ENCODE measurements at regions not wholly inside any gene's neighbourhood (a gene's known extent, or its start where the extent isn't known, plus 50 kb on each side); places are given as distances from the start of the nearest gene placed in this dataset.

DNA sequence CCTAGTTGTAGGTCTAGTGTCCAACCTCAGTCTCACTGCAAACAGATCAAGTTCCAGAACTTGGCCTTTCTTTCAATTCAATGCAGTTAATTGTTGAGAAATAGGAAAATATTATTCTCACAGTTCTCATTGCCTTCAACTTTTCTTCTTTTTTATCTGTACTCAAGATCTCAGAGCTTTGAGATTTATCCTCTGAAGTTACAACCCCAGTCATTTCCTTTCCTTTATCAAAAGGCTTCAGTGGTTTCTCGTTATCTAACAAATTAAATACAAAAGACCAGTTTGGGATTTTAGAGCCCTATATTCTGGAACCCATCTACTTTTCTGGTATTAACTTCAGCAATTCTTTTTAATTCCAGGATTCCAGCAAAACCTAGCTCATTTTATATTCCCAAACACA lies 130.2 kb downstream of the TMA16 start:
- TF ChIP-seq, protein P1, sequence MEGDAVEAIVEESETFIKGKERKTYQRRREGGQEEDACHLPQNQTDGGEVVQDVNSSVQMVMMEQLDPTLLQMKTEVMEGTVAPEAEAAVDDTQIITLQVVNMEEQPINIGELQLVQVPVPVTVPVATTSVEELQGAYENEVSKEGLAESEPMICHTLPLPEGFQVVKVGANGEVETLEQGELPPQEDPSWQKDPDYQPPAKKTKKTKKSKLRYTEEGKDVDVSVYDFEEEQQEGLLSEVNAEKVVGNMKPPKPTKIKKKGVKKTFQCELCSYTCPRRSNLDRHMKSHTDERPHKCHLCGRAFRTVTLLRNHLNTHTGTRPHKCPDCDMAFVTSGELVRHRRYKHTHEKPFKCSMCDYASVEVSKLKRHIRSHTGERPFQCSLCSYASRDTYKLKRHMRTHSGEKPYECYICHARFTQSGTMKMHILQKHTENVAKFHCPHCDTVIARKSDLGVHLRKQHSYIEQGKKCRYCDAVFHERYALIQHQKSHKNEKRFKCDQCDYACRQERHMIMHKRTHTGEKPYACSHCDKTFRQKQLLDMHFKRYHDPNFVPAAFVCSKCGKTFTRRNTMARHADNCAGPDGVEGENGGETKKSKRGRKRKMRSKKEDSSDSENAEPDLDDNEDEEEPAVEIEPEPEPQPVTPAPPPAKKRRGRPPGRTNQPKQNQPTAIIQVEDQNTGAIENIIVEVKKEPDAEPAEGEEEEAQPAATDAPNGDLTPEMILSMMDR (IDR thresholded peaks at IDR 0.05) = no peak

DNA sequence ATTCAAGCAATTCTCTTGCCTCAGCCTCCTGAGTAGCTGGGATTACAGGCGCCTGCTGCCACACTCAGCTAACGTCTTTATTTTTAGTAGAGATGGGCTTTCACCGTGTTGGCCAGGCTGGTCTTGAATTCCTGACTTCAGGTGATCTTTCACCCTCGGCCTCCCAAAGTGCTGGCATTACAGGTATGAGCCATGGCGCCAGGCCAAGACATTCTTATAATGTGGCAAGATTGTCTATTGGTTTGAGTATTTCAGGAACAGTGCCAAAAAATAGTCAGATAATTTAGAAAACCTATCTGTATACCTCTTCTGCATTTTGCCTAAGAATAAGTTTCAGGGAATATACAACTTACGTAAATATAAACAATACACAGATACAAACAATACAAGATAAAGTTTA lies 136.8 kb downstream of the TMA16 start:
- WGBS, 3 donors = 88 to 90% (median 89%) methylated on average over 6 of the region's 6 CpGs

More for the DNA sequence above, 130.2 kb downstream of the TMA16 start:
- Histone ChIP-seq H3K4me1 (no peaks in the 10 kb centered on the region), H3K4me3 (no peak overlapping the region), H3K36me3 (ENCODE audit: insufficient read depth in 1 of 2, low read depth in 1 of 2) (no peaks in the 10 kb centered on the region), H3K27me3 (ENCODE audit: insufficient read depth in 3 of 3, low read length in 2 of 3) (no peaks in the 10 kb centered on the region), H3K9me3 (no peaks in the 10 kb centered on the region), H3K27ac (no peak overlapping the region)
- no peak for DNase-seq
- intact Hi-C loops (cut with DNase I) = no loop called here
- 80 to 92% (median 88%) methylated on average over 1 of the region's 1 CpG for WGBS, 3 donors
- no peak for ATAC-seq

DNA sequence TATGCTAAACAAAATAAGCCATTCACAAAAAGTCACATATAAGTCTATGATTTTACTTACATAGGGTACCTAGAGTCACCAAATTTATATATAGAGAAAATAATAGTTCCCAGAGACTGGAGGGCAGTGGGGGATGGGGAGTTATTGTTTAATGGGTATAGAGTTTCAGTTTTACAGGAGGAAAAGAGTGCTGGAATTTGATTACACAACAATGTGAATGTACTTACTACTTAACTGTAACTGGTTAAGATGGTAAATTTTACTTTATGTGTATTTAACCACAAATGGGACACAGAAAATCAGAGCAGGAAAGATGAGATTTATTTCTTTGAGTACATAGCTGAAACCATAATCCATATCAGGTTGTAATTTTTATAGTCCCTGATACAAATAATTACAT lies 144.4 kb downstream of the TMA16 start:
- TF ChIP-seq, protein P1 (IDR thresholded peaks at IDR 0.05) = no peak
- no peaks in the 10 kb centered on the region for H3K9me3 ChIP-seq
- no peaks in the 10 kb centered on the region for H3K4me1 ChIP-seq
- H3K27ac ChIP-seq = no peak overlapping the region
- no peak overlapping the region for H3K4me3 ChIP-seq
- H3K27me3 ChIP-seq (ENCODE audit: insufficient read depth in 3 of 3, low read length in 2 of 3) = no peaks in the 10 kb centered on the region
- ATAC-seq (no peak), DNase-seq (no peak)
- no peaks in the 10 kb centered on the region for H3K36me3 ChIP-seq (ENCODE audit: insufficient read depth in 1 of 2, low read depth in 1 of 2)
- intact Hi-C loops (cut with DNase I) = no loop called here

More for the DNA sequence above, 136.8 kb downstream of the TMA16 start:
- DNase-seq (no peak), ATAC-seq (no peak)
- TF ChIP-seq, protein P1 (IDR thresholded peaks at IDR 0.05) = no peak
- Histone ChIP-seq H3K4me3 (no peak overlapping the region), H3K4me1 (no peaks in the 10 kb centered on the region), H3K27ac (no peak overlapping the region), H3K36me3 (ENCODE audit: insufficient read depth in 1 of 2, low read depth in 1 of 2) (no peaks in the 10 kb centered on the region), H3K9me3 (no peaks in the 10 kb centered on the region), H3K27me3 (ENCODE audit: insufficient read depth in 3 of 3, low read length in 2 of 3) (no peaks in the 10 kb centered on the region)
- intact Hi-C loops (cut with DNase I) = no loop called here

DNA sequence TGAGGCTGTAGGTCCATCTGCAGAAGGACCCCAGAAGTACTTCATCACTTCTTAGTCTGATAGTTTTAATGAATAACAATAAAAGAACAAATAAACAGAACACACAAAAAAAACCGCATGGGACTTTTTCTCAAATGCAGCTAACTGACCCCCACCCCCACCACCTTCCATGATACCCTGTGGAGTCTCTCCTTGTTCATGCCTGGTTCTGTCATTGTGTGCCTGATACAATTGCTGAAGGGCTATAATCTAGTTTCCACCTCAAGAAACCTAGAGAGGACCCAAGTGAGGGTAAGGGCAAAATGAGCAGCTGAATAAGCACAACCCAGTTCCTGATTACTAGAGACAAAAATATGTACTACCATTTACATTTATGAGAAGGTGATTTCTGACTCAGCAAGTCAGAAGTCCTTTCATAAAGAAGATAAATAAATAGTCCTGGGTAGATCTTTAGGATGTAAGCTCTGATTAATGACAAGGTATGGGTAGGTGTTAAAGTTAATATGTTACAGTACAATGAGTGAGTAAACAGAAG lies 155.1 kb downstream of the TMA16 start:
- intact Hi-C loops (cut with DNase I) = no loop called here
- H3K27ac ChIP-seq = no peak overlapping the region
- H3K36me3 ChIP-seq (ENCODE audit: insufficient read depth in 1 of 2, low read depth in 1 of 2) = no peaks in the 10 kb centered on the region
- H3K4me1 ChIP-seq = no peaks in the 10 kb centered on the region
- WGBS, 3 donors = 72 to 81% (median 80%) methylated on average over 1 of the region's 1 CpG
- DNase-seq = no peak
- TF ChIP-seq, protein P1 (IDR thresholded peaks at IDR 0.05) = no peak
- peaks cover 11% of the 10 kb centered on the region for H3K9me3 ChIP-seq
- no peak for ATAC-seq
- no peaks in the 10 kb centered on the region for H3K27me3 ChIP-seq (ENCODE audit: insufficient read depth in 3 of 3, low read length in 2 of 3)
- H3K4me3 ChIP-seq = no peak overlapping the region

DNA sequence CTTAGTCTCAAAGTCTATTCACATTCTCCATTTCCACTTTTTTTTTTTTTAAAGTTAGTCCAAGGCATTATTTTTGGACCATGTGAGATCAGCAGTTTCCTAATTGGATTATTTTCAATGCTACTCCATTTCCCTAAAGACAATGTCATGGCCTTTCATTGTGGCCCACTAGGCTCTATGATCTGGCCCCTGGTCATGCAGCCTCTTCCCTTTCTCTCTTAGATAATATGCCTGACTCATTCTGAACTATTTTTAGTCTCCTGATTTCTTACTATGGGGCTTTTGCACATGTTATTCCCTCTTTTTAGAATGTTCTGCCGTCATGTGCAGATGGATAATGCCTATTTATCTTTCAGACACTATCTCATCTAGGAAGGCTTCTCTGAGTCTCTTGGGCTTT lies 157.3 kb downstream of the TMA16 start:
- Histone ChIP-seq H3K4me1 (no peaks in the 10 kb centered on the region), H3K27ac (no peak overlapping the region), H3K9me3 (peaks cover 7% of the 10 kb centered on the region), H3K27me3 (ENCODE audit: insufficient read depth in 3 of 3, low read length in 2 of 3) (no peaks in the 10 kb centered on the region), H3K4me3 (no peak overlapping the region), H3K36me3 (ENCODE audit: insufficient read depth in 1 of 2, low read depth in 1 of 2) (no peaks in the 10 kb centered on the region)
- 29 to 40% (median 39%) methylated on average over 1 of the region's 1 CpG for WGBS, 3 donors
- ATAC-seq = no peak
- DNase-seq = no peak
- intact Hi-C loops (cut with DNase I) = no loop called here
- TF ChIP-seq, protein P1 (IDR thresholded peaks at IDR 0.05) = no peak

All from psoas muscle (tissue), 7 donors.